Neural cell (in vitro differentiated cells): ENCODE measurements at regions not wholly inside any gene's neighbourhood (a gene's known extent, or its start where the extent isn't known, plus 50 kb on each side); places are given as distances from the start of the nearest gene placed in this dataset.

ENCODE experiments used
- H2AFZ ChIP-seq: fragments of 200-600, 300-800 bp; sonication (generic), shearing (Covaris generic); 2 replicates; pipeline ENCODE4 v1.6.0; 2014; ENCODE audit warnings: low read depth, mild to moderate bottlenecking, antibody characterized with exemption, low read length, moderate library complexity
- H3F3A ChIP-seq: fragments of 200-600 bp; shearing (Covaris generic); 2 replicates; pipeline ENCODE4 v1.6.1; 2016; ENCODE audit warnings: mild to moderate bottlenecking, moderate library complexity, mixed read lengths, antibody characterized with exemption, low read length; ENCODE audit not compliant: insufficient read depth, poor library complexity, severe bottlenecking
- H3K27ac ChIP-seq: fragments of 200-600, 300-800 bp; sonication (generic), shearing (Covaris generic); 2 replicates; pipeline ENCODE4 v1.5.1; 2014; ENCODE audit warnings: mild to moderate bottlenecking, low read length, moderate library complexity
- H3K27me3 ChIP-seq: fragments of 300-800, 200-600 bp; sonication (generic), shearing (Covaris generic); 2 replicates; pipeline ENCODE4 v1.6.0; 2014; ENCODE audit warnings: mild to moderate bottlenecking, low read depth, low read length, moderate library complexity; ENCODE audit not compliant: insufficient read depth
- H3K36me3 ChIP-seq: fragments of 300-800, 200-600 bp; sonication (generic), shearing (Covaris generic); 2 replicates; pipeline ENCODE4 v1.5.1; 2014; ENCODE audit warnings: mild to moderate bottlenecking, antibody characterized with exemption, low read length, moderate library complexity; ENCODE audit not compliant: insufficient read depth
- H3K4me2 ChIP-seq: fragments of 300-800, 200-600 bp; sonication (generic), shearing (Covaris generic); 2 replicates; pipeline ENCODE4 v1.6.0; 2014; ENCODE audit warnings: mild to moderate bottlenecking, low read length
- H3K4me3 ChIP-seq: fragments of 300-800, 200-600 bp; sonication (generic), shearing (Covaris generic); 2 replicates; pipeline ENCODE4 v1.5.1; 2014; ENCODE audit warnings: mild to moderate bottlenecking, low read length, moderate library complexity
- H3K79me2 ChIP-seq: fragments of 200-600 bp; shearing (Covaris generic); replicated peaks from 2 replicates; pipeline ENCODE4 v1.6.0; 2014; ENCODE audit warnings: mild to moderate bottlenecking, low read length, moderate library complexity; ENCODE audit not compliant: insufficient read depth
- H3K9ac ChIP-seq: fragments of 300-800, 200-600 bp; sonication (generic), shearing (Covaris generic); 2 replicates; pipeline ENCODE4 v1.6.1; 2016; ENCODE audit warnings: mild to moderate bottlenecking, low read length, mixed read lengths
- H3K9me2 ChIP-seq: fragments of 200-600 bp; shearing (Covaris generic); 2 replicates; pipeline ENCODE4 v1.6.1; 2016; ENCODE audit warnings: mild to moderate bottlenecking, low read length, mixed read lengths; ENCODE audit not compliant: insufficient read depth
- H3K9me3 ChIP-seq: fragments of 200-600, 300-800 bp; sonication (generic), shearing (Covaris generic); 2 replicates; pipeline ENCODE4 v1.6.1; 2016; ENCODE audit warnings: mild to moderate bottlenecking, mixed run types, low read length, moderate library complexity, mixed read lengths
- H4K20me1 ChIP-seq: fragments of 200-600 bp; shearing (Covaris generic); 2 replicates; pipeline ENCODE4 v1.6.1; 2016; ENCODE audit warnings: mild to moderate bottlenecking, mixed run types; ENCODE audit not compliant: insufficient read depth
- CTCF ChIP-seq: fragments of 450-650 bp; IDR thresholded peaks from 2 replicates; pipeline ENCODE4 v1.5.1; 2014; ENCODE audit warnings: antibody characterized with exemption, mild to moderate bottlenecking, moderate library complexity; ENCODE audit not compliant: poor library complexity, severe bottlenecking
- EP300 ChIP-seq: fragments of 450-650 bp; conservative IDR thresholded peaks from 2 replicates; pipeline ENCODE4 v1.6.1; 2014; ENCODE audit warnings: antibody characterized with exemption, mild to moderate bottlenecking, moderate library complexity; ENCODE audit not compliant: poor library complexity, severe bottlenecking
- EZH2 ChIP-seq: fragments of 200-600, 300-800 bp; shearing (Covaris generic), sonication (generic); IDR thresholded peaks from 2 replicates; pipeline ENCODE4 v1.6.1; 2014; ENCODE audit warnings: antibody characterized with exemption, low read length, borderline replicate concordance, mild to moderate bottlenecking; ENCODE audit not compliant: insufficient read depth, poor library complexity, severe bottlenecking
- MXI1 ChIP-seq: fragments of 450-650 bp; conservative IDR thresholded peaks from 2 replicates; pipeline ENCODE4 v1.6.1; 2014; ENCODE audit warnings: antibody characterized with exemption, mild to moderate bottlenecking; ENCODE audit not compliant: poor library complexity, severe bottlenecking
- POLR2AphosphoS5 ChIP-seq: IDR thresholded peaks from 2 replicates; pipeline ENCODE4 v1.6.1; 2012
- RAD21 ChIP-seq: fragments of 450-650 bp; conservative IDR thresholded peaks from 2 replicates; pipeline ENCODE4 v1.6.1; 2014; ENCODE audit warnings: antibody characterized with exemption, mild to moderate bottlenecking, moderate library complexity
- REST ChIP-seq: IDR thresholded peaks from 2 replicates; pipeline ENCODE4 v1.6.1; 2012; ENCODE audit warnings: borderline replicate concordance
- SMC3 ChIP-seq: fragments of 450-650 bp; conservative IDR thresholded peaks from 2 replicates; pipeline ENCODE4 v1.6.1; 2014; ENCODE audit warnings: antibody characterized with exemption, mild to moderate bottlenecking, moderate library complexity; ENCODE audit not compliant: poor library complexity
- TAF1 ChIP-seq: IDR thresholded peaks from 2 replicates; pipeline ENCODE4 v1.6.1; 2012; ENCODE audit warnings: low read depth

- no peaks in the 10 kb centered on the region for H3K36me3 ChIP-seq
Measured at GRCh38 chr14:62470935-62471334, 574.3 kb downstream of the KCNH5 start.

GRCh38 chr14:62491146-62491545 is 554.1 kb downstream of the KCNH5 start:
- no peak overlapping the region for H3K4me2 ChIP-seq
- no peak overlapping the region for H3K9ac ChIP-seq
- H3K9me3 ChIP-seq, result no peaks in the 10 kb centered on the region
- no peaks in the 10 kb centered on the region for H3K9me2 ChIP-seq
- H4K20me1 ChIP-seq, result no peaks in the 10 kb centered on the region
- H3F3A ChIP-seq, result no peaks in the 10 kb centered on the region
- no peaks in the 10 kb centered on the region for H3K36me3 ChIP-seq
- no peak overlapping the region for H2AFZ ChIP-seq
- no peak overlapping the region for H3K27ac ChIP-seq
- H3K4me3 ChIP-seq, result no peak overlapping the region
- TF ChIP-seq TAF1 (no peak), MXI1 (no peak), EP300 (no peak), SMC3 (no peak)
- H3K27me3 ChIP-seq, result no peaks in the 10 kb centered on the region
- H3K79me2 ChIP-seq, result no peaks in the 10 kb centered on the region

More at GRCh38 chr14:62470935-62471334, 574.3 kb downstream of the KCNH5 start:
- Histone ChIP-seq H3K9ac (no peak overlapping the region), H3K4me3 (no peak overlapping the region), H2AFZ (no peak overlapping the region), H3K27ac (no peak overlapping the region), H3F3A (no peaks in the 10 kb centered on the region), H3K27me3 (no peaks in the 10 kb centered on the region), H4K20me1 (no peaks in the 10 kb centered on the region), H3K79me2 (no peaks in the 10 kb centered on the region), H3K9me3 (no peaks in the 10 kb centered on the region), H3K9me2 (no peaks in the 10 kb centered on the region), H3K4me2 (no peak overlapping the region)
- no peak for TF ChIP-seq TAF1
- TF ChIP-seq MXI1, result no peak
- no peak for TF ChIP-seq SMC3
- TF ChIP-seq EP300, result peak; percentile 20
- TF ChIP-seq POLR2AphosphoS5, result no peak
- TF ChIP-seq CTCF, result no peak
- TF ChIP-seq EZH2, result no peak

- no peak for TF ChIP-seq SMC3
- no peak for TF ChIP-seq POLR2AphosphoS5
- TF ChIP-seq CTCF, result no peak
- no peak for TF ChIP-seq RAD21
- no peak for TF ChIP-seq REST
- no peak for TF ChIP-seq TAF1
- no peak for TF ChIP-seq MXI1
- TF ChIP-seq EP300, result no peak
- no peaks in the 10 kb centered on the region for H3K36me3 ChIP-seq
- no peaks in the 10 kb centered on the region for H3K9me2 ChIP-seq
- H3K9me3 ChIP-seq, result peaks cover 8% of the 10 kb centered on the region
- H3K9ac ChIP-seq, result no peak overlapping the region
- no peaks in the 10 kb centered on the region for H3K27me3 ChIP-seq
- no peak overlapping the region for H3K4me3 ChIP-seq
- H3K79me2 ChIP-seq, result no peaks in the 10 kb centered on the region
- no peak overlapping the region for H2AFZ ChIP-seq
- no peak overlapping the region for H3K4me2 ChIP-seq
- H3K27ac ChIP-seq, result no peak overlapping the region
- no peaks in the 10 kb centered on the region for H4K20me1 ChIP-seq
- no peaks in the 10 kb centered on the region for H3F3A ChIP-seq
Measured at GRCh38 chr14:62497708-62498107, 547.5 kb downstream of the KCNH5 start.
